ENCODE measurements at regions not wholly inside any gene's neighbourhood (a gene's known extent, or its start where the extent isn't known, plus 50 kb on each side); places are given as distances from the start of the nearest gene placed in this dataset.

GRCh38 chr5:35456506-35456905, 161.2 kb upstream of the SPEF2 start:
- Histone ChIP-seq H3K27me3 (ENCODE audit: insufficient read depth, low read length) (no peaks in the 10 kb centered on the region), H3K36me3 (ENCODE audit: insufficient read depth, low read depth, low read length) (no peaks in the 10 kb centered on the region), H3K4me1 (ENCODE audit: insufficient read depth, low read length) (no peaks in the 10 kb centered on the region), H3K4me3 (ENCODE audit: low read length) (no peak overlapping the region), H3K27ac (ENCODE audit: low read length) (no peak overlapping the region), H3K9ac (ENCODE audit: low read depth, low read length) (no peak overlapping the region), H3K9me3 (ENCODE audit: insufficient read depth, low read depth, low read length) (no peaks in the 10 kb centered on the region; the same call in 1 of the 2 replicates)

DNA sequence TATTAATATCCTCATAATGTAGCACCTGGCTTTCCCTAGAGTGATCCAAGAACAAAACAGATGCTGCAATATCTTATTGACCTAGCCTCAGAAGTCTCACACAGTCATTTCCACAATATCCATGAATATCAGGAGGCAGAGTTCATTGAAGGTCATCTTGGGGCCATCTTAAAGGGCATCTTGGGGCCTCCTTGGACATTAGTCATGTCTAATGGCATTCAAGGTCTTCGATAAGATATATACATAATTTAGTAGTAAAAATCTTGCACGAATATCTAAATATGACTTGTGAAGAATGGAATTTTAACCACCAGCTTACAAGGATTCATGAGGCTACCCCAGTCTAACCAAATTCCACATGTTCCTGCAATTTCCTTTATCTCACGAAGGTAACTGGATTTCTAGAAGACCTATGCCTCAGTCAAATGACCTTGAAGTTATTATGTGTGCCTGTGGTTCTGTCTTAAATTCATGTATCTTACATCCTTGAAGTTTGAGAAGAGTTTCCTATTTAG, 163.6 kb upstream of the SPEF2 start:
- H3K27ac ChIP-seq (ENCODE audit: low read length): no peak overlapping the region
- no peaks in the 10 kb centered on the region for H3K4me1 ChIP-seq (ENCODE audit: insufficient read depth, low read length)
- H3K4me3 ChIP-seq (ENCODE audit: low read length): no peak overlapping the region
- no peaks in the 10 kb centered on the region for H3K27me3 ChIP-seq (ENCODE audit: insufficient read depth, low read length)
- no peak overlapping the region for H3K9ac ChIP-seq (ENCODE audit: low read depth, low read length)
- peaks cover 4% of the 10 kb centered on the region; the same call in 1 of the 2 replicates for H3K9me3 ChIP-seq (ENCODE audit: insufficient read depth, low read depth, low read length)
- H3K36me3 ChIP-seq (ENCODE audit: insufficient read depth, low read depth, low read length): no peaks in the 10 kb centered on the region

DNA sequence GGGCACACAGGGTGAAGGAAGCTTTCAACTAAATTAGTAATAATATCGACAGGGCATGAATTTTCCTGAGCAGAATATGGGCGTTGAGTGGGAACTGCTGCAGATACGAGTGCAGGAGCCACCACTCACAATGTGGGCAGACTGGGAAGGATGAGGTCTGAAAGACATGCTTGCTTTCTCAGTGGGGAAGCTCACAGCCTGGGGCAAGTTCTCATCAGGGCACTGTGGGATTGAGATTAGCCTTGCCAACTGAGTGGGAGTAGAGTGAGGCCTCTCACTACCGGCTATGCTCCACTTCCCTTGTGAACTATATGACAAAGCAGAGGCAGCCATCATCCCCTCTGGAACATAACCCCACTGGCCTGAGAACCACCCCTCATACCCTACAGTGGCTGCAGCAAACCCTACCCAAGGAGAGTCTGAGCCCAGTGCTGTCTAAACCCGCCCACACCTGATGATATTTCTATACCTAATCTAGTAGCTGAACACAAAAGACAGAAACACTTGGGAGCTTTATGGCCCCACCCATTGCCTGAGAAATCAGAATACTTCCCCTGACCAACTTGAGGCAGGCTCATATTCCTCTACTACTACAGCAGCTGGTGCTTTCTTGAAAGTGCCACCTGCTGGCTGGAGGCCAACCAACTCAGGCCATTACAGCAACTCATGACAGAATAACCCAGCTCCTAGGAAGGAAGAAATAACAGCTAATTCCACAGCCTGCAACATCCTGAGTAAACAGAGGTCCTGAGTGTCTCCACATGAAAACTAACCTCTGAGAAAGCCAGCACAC, 173.7 kb upstream of the SPEF2 start:
- Histone ChIP-seq H3K27ac (ENCODE audit: low read length) (no peak overlapping the region), H3K36me3 (ENCODE audit: insufficient read depth, low read depth, low read length) (no peaks in the 10 kb centered on the region), H3K27me3 (ENCODE audit: insufficient read depth, low read length) (no peaks in the 10 kb centered on the region), H3K9me3 (ENCODE audit: insufficient read depth, low read depth, low read length) (no peaks in the 10 kb centered on the region), H3K9ac (ENCODE audit: low read depth, low read length) (no peak overlapping the region), H3K4me1 (ENCODE audit: insufficient read depth, low read length) (no peaks in the 10 kb centered on the region), H3K4me3 (ENCODE audit: low read length) (no peak overlapping the region)

- no peaks in the 10 kb centered on the region for H3K36me3 ChIP-seq (ENCODE audit: insufficient read depth, low read depth, low read length)
- H3K4me3 ChIP-seq (ENCODE audit: low read length): no peak overlapping the region
- H3K27me3 ChIP-seq (ENCODE audit: insufficient read depth, low read length): no peaks in the 10 kb centered on the region
- H3K4me1 ChIP-seq (ENCODE audit: insufficient read depth, low read length): no peaks in the 10 kb centered on the region
- no peak overlapping the region for H3K27ac ChIP-seq (ENCODE audit: low read length)
- no peaks in the 10 kb centered on the region for H3K9me3 ChIP-seq (ENCODE audit: insufficient read depth, low read depth, low read length)
- no peak overlapping the region for H3K9ac ChIP-seq (ENCODE audit: low read depth, low read length)
Observed at GRCh38 chr5:35442885-35443639, 174.6 kb upstream of the SPEF2 start.

- Histone ChIP-seq H3K9ac (ENCODE audit: low read depth, low read length) (no peak overlapping the region), H3K27me3 (ENCODE audit: insufficient read depth, low read length) (no peaks in the 10 kb centered on the region), H3K4me3 (ENCODE audit: low read length) (no peak overlapping the region), H3K36me3 (ENCODE audit: insufficient read depth, low read depth, low read length) (no peaks in the 10 kb centered on the region), H3K9me3 (ENCODE audit: insufficient read depth, low read depth, low read length) (no peaks in the 10 kb centered on the region), H3K27ac (ENCODE audit: low read length) (no peak overlapping the region), H3K4me1 (ENCODE audit: insufficient read depth, low read length) (no peaks in the 10 kb centered on the region)
Observed at GRCh38 chr5:35440409-35440808, 177.3 kb upstream of the SPEF2 start.

- H3K9me3 ChIP-seq (ENCODE audit: insufficient read depth, low read depth, low read length): no peaks in the 10 kb centered on the region
- H3K36me3 ChIP-seq (ENCODE audit: insufficient read depth, low read depth, low read length): no peaks in the 10 kb centered on the region
- no peak overlapping the region for H3K9ac ChIP-seq (ENCODE audit: low read depth, low read length)
- no peak overlapping the region for H3K4me3 ChIP-seq (ENCODE audit: low read length)
- H3K27me3 ChIP-seq (ENCODE audit: insufficient read depth, low read length): no peaks in the 10 kb centered on the region
- H3K27ac ChIP-seq (ENCODE audit: low read length): no peak overlapping the region
- no peaks in the 10 kb centered on the region for H3K4me1 ChIP-seq (ENCODE audit: insufficient read depth, low read length)
Observed at GRCh38 chr5:35438786-35439185, 178.9 kb upstream of the SPEF2 start.

- H3K9ac ChIP-seq (ENCODE audit: low read depth, low read length): no peak overlapping the region
- no peak overlapping the region for H3K27ac ChIP-seq (ENCODE audit: low read length)
- H3K36me3 ChIP-seq (ENCODE audit: insufficient read depth, low read depth, low read length): no peaks in the 10 kb centered on the region
- no peaks in the 10 kb centered on the region for H3K4me1 ChIP-seq (ENCODE audit: insufficient read depth, low read length)
- no peaks in the 10 kb centered on the region for H3K27me3 ChIP-seq (ENCODE audit: insufficient read depth, low read length)
- H3K4me3 ChIP-seq (ENCODE audit: low read length): no peak overlapping the region
- no peaks in the 10 kb centered on the region for H3K9me3 ChIP-seq (ENCODE audit: insufficient read depth, low read depth, low read length)
Observed at GRCh38 chr5:35438288-35438687, 179.4 kb upstream of the SPEF2 start.

GRCh38 chr5:35436400-35437057, 181.1 kb upstream of the SPEF2 start:
- no peak overlapping the region for H3K9ac ChIP-seq (ENCODE audit: low read depth, low read length)
- no peak overlapping the region for H3K27ac ChIP-seq (ENCODE audit: low read length)
- no peaks in the 10 kb centered on the region for H3K36me3 ChIP-seq (ENCODE audit: insufficient read depth, low read depth, low read length)
- H3K27me3 ChIP-seq (ENCODE audit: insufficient read depth, low read length): no peaks in the 10 kb centered on the region
- H3K4me1 ChIP-seq (ENCODE audit: insufficient read depth, low read length): no peaks in the 10 kb centered on the region
- H3K4me3 ChIP-seq (ENCODE audit: low read length): no peak overlapping the region
- no peaks in the 10 kb centered on the region for H3K9me3 ChIP-seq (ENCODE audit: insufficient read depth, low read depth, low read length)

DNA sequence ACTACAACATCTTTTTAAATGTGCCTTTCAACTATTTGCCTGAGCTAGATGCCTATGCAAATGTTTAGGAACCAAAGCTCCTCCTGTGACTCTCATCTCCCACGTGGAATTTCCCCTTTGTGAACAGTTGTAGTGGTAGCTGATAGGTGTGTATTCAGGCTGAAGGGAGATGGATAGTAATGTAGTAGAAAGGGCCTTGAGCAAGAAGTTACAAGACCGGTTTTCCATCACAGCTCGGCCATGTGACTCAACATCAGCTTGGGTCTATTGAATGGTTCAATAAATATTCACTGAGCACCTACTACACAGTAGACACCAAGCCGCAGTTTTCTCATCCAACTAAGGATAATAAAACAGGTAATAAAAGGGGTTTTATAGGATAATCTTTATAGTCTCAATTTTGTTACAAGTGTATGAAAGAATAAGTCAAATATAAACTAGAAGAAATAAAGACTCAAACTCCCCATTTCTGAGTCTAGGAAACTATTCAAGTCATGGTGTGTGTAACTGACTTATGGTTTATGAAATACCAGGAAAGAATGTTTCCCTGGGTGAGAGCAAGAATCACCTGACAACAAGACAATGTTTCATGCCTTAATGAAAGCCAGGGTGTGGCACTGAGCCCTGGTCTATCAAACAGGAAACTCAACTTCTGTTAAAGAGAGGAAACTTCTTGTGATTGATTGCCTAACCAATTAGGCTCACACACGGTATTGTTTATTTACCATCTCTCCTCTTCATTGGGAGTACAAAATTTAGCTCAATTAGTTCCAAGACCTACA, 187.1 kb upstream of the SPEF2 start:
- Histone ChIP-seq H3K4me3 (ENCODE audit: low read length) (no peak overlapping the region), H3K9me3 (ENCODE audit: insufficient read depth, low read depth, low read length) (no peaks in the 10 kb centered on the region), H3K27ac (ENCODE audit: low read length) (no peak overlapping the region), H3K9ac (ENCODE audit: low read depth, low read length) (no peak overlapping the region), H3K27me3 (ENCODE audit: insufficient read depth, low read length) (no peaks in the 10 kb centered on the region), H3K36me3 (ENCODE audit: insufficient read depth, low read depth, low read length) (no peaks in the 10 kb centered on the region), H3K4me1 (ENCODE audit: insufficient read depth, low read length) (no peaks in the 10 kb centered on the region)

- Histone ChIP-seq H3K27ac (ENCODE audit: low read length) (no peak overlapping the region), H3K9me3 (ENCODE audit: insufficient read depth, low read depth, low read length) (no peaks in the 10 kb centered on the region), H3K4me1 (ENCODE audit: insufficient read depth, low read length) (no peaks in the 10 kb centered on the region)
Observed at GRCh38 chr5:35420200-35420599, 189.9 kb upstream of the PRLR start.

DNA sequence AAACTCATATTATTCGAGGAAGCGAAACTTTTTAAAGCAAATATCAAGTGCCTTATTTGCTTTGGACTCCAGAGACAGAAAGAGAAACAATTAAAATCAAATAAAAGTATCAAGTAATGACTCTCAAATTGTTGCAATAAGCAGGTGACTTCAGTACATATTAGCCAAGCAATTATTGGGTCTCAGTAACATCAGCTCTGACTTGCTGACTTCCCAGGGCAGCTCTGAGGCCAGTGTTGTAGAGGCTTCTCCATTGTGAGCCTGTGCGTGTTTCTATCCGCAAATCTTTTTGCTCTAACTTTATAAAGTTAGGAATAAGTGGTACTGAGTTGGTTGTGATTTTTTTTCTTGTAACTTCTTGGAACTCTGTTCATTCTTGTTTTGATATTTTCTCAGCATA, 186.8 kb upstream of the PRLR start:
- no peak overlapping the region for H3K27ac ChIP-seq (ENCODE audit: low read length)
- H3K4me1 ChIP-seq (ENCODE audit: insufficient read depth, low read length): no peaks in the 10 kb centered on the region
- H3K9ac ChIP-seq (ENCODE audit: low read depth, low read length): no peak overlapping the region
- no peaks in the 10 kb centered on the region for H3K36me3 ChIP-seq (ENCODE audit: insufficient read depth, low read depth, low read length)
- no peaks in the 10 kb centered on the region for H3K27me3 ChIP-seq (ENCODE audit: insufficient read depth, low read length)
- no peaks in the 10 kb centered on the region for H3K9me3 ChIP-seq (ENCODE audit: insufficient read depth, low read depth, low read length)
- no peak overlapping the region for H3K4me3 ChIP-seq (ENCODE audit: low read length)

More at GRCh38 chr5:35420200-35420599, 189.9 kb upstream of the PRLR start:
- Histone ChIP-seq H3K4me3 (ENCODE audit: low read length) (no peak overlapping the region), H3K36me3 (ENCODE audit: insufficient read depth, low read depth, low read length) (no peaks in the 10 kb centered on the region), H3K27me3 (ENCODE audit: insufficient read depth, low read length) (no peaks in the 10 kb centered on the region), H3K9ac (ENCODE audit: low read depth, low read length) (no peak overlapping the region)

All from iPS-20b (cell line).